Epithelial cell of proximal tubule (primary cell): ENCODE measurements at regions not wholly inside any gene's neighbourhood (a gene's known extent, or its start where the extent isn't known, plus 50 kb on each side); places are given as distances from the start of the nearest gene placed in this dataset.

Source experiments
- DNase-seq: peaks from one replicate; pipeline ENCODE4 v3.0.0-alpha.2; 2011; ENCODE audit warnings: low read depth
- H3K4me3 ChIP-seq: 2 replicates; pipeline ENCODE4 v1.5.1; 2011; ENCODE audit warnings: low read depth, mild to moderate bottlenecking, low read length
- CTCF ChIP-seq: conservative IDR thresholded peaks from 2 replicates; pipeline ENCODE4 v1.5.1; 2012; ENCODE audit warnings: low read depth, mild to moderate bottlenecking, low read length

DNA sequence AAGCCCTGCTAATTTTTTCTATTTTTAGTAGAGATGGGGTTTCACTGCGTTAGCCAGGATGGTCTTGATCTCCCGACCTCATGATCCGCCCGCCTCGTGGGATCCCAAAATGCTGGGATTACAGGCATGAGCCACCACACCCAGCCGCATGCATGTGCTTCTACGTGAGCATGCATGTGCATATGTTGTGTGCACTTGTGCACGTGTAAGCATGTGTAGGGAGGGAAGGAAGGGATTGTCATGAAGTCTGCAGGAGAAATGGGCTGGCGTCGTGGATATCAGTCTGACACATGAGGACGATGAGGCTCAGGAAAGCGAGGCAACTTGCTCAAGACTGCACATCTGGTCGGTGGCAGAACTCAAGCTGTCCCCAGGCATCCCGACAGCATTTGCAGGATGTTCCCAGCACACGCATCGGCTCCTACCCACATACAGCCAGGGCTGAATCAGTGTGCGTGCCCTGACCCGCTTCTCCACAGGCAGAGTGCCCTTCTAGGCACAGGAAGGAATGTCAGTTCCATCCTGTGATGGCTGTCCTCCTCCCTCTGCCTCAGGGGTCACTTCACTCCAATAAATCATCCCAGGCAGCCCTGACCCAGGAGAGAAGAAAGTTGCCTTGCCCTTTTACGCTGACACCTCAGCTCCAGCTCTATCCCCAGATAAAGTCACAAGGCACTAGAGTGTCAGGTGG is 49.9 kb upstream of the SLC14A2 start:
- TF ChIP-seq CTCF = no peak
- H3K4me3 ChIP-seq = no peak overlapping the region

More for the DNA sequence above, 49.9 kb upstream of the SLC14A2 start:
- DNase-seq = no peak
